Stimulated activated CD4-positive, alpha-beta T cell treated with anti-CD3 and anti-CD28 coated beads, Interleukin-4, amount 100 ng/mL, for 24 hours (primary cell): ENCODE measurements at regions not wholly inside any gene's neighbourhood (a gene's known extent, or its start where the extent isn't known, plus 50 kb on each side); places are given as distances from the start of the nearest gene placed in this dataset.
"Not testable (repeated sequence)": the region's sequence is repeated elsewhere in the genome, so short reads cannot be mapped to it uniquely, and the experiment has no call there.

ENCODE experiments used
- DNase-seq: peaks from one replicate; pipeline ENCODE4 v3.0.0-alpha.2; 2020

GRCh38 chr14:43522191-43522590 is 984.9 kb downstream of the FSCB start:
- DNase-seq: no peak

GRCh38 chr14:43503508-43503907 is 1003.6 kb downstream of the FSCB start:
- no peak for DNase-seq

GRCh38 chr14:43492359-43492758 is 1014.7 kb downstream of the FSCB start:
- DNase-seq: not testable (repeated sequence)

GRCh38 chr14:43483415-43483814 is 1023.7 kb downstream of the FSCB start:
- no peak for DNase-seq

- DNase-seq: no peak
These were observed 1025.2 kb downstream of the FSCB start for GRCh38 chr14:43481864-43482263.

GRCh38 chr14:43480976-43481375 is 1026.1 kb downstream of the FSCB start:
- no peak for DNase-seq

GRCh38 chr14:43479596-43480195 is 1027.4 kb downstream of the FSCB start:
- no peak for DNase-seq

- no peak for DNase-seq
These were observed 1030.3 kb downstream of the FSCB start for GRCh38 chr14:43476822-43477221.

GRCh38 chr14:43475757-43476156 is 1031.3 kb downstream of the FSCB start:
- no peak for DNase-seq

- no peak for DNase-seq
These were observed 1035.5 kb downstream of the FSCB start for GRCh38 chr14:43471595-43471994.

GRCh38 chr14:43464968-43465367 is 1042.1 kb downstream of the FSCB start:
- no peak for DNase-seq

- DNase-seq: no peak
These were observed 1057.8 kb downstream of the FSCB start for GRCh38 chr14:43449291-43449690.

- no peak for DNase-seq
These were observed 1069.0 kb downstream of the FSCB start for GRCh38 chr14:43438056-43438455.

- DNase-seq: no peak
These were observed 1088.8 kb downstream of the FSCB start for GRCh38 chr14:43418324-43418723.

GRCh38 chr14:43413084-43413483 is 1094.0 kb downstream of the FSCB start:
- DNase-seq: no peak

GRCh38 chr14:43411841-43412240 is 1095.2 kb downstream of the FSCB start:
- no peak for DNase-seq

GRCh38 chr14:43410631-43411030 is 1096.5 kb downstream of the FSCB start:
- DNase-seq: no peak

GRCh38 chr14:43408472-43408871 is 1098.6 kb downstream of the FSCB start:
- no peak for DNase-seq

GRCh38 chr14:43407706-43408105 is 1099.4 kb downstream of the FSCB start:
- DNase-seq: no peak

- no peak for DNase-seq
These were observed 1100.2 kb downstream of the FSCB start for GRCh38 chr14:43406931-43407330.

GRCh38 chr14:43399289-43399688 is 1107.8 kb downstream of the FSCB start:
- DNase-seq: no peak

GRCh38 chr14:43370565-43370896 is 1136.6 kb downstream of the FSCB start:
- DNase-seq: not testable (repeated sequence)

GRCh38 chr14:43369710-43370564 is 1137.1 kb downstream of the FSCB start:
- DNase-seq: no peak

GRCh38 chr14:43362586-43362985 is 1144.5 kb downstream of the FSCB start:
- no peak for DNase-seq

- DNase-seq: no peak
These were observed 1145.3 kb downstream of the FSCB start for GRCh38 chr14:43361751-43362150.
